A549 (cell line): ENCODE measurements at regions not wholly inside any gene's neighbourhood (a gene's known extent, or its start where the extent isn't known, plus 50 kb on each side); places are given as distances from the start of the nearest gene placed in this dataset.

ENCODE experiments used
- ATAC-seq, 2 experiments: fragments of 200-7000 bp in 1 of 2; fragments of >200 bp in 1 of 2; cut with Nextera tagmentation in 1 of 2; cut with Tn5 transposase in 1 of 2; 3 replicates each; pipeline versions ENCODE4 v1.8.0 to v1.9.1; 2018 to 2020; ENCODE audit warnings: mild to moderate bottlenecking in 1 of 2, moderate library complexity in 1 of 2
- CTCF ChIA-PET: fragments of 300-600 bp; sonication (Branson Sonifier 250); formaldehyde crosslinking; extraction: SDS; loops from one replicate; lab custom pipeline; 2021; ENCODE audit warnings: antibody characterized with exemption, inconsistent platforms; lab: Yijun Ruan, JAX
- POLR2A ChIA-PET: fragments of 350-600 bp; formaldehyde crosslinking; extraction: SDS; loops from one replicate; lab custom pipeline; 2021; ENCODE audit warnings: antibody characterized with exemption, inconsistent platforms; lab: Yijun Ruan, JAX
- DNase-seq, 2 experiments: peaks; one replicate each; pipeline versions ENCODE4 v3.0.0 to v3.0.0-alpha.2; 2011 to 2016; ENCODE audit warnings: low read depth in 1 of 2, low spot score in 1 of 2
- FAIRE-seq: peaks from 2 replicates; lab custom pipeline; 2011; peaks lifted over from hg19 to GRCh38; lab: Jason Lieb, UNC
- H3K27ac ChIP-seq, 2 experiments: fragments of >200 bp; sonication (Bioruptor Twin); formaldehyde crosslinking; 3 replicates each; pipeline ENCODE4 v1.5.1; 2016 to 2017
- H3K4me1 ChIP-seq: fragments of >200 bp; sonication (Bioruptor Twin); formaldehyde crosslinking; 3 replicates; pipeline ENCODE4 v1.6.1; 2016
- H3K4me2 ChIP-seq: fragments of >200 bp; sonication (Bioruptor Twin); formaldehyde crosslinking; 3 replicates; pipeline ENCODE4 v1.6.1; 2016
- H3K4me3 ChIP-seq: fragments of >200 bp; sonication (Bioruptor Twin); formaldehyde crosslinking; 3 replicates; pipeline ENCODE4 v1.5.1; 2016
- H3K9me3 ChIP-seq: fragments of >200 bp; sonication (Bioruptor Twin); formaldehyde crosslinking; 3 replicates; pipeline ENCODE4 v1.6.1; 2016
- CBX8 ChIP-seq: fragments of 200-600 bp; sonication (generic); IDR thresholded peaks from 2 replicates; pipeline ENCODE4 v1.6.1; 2016
- CEBPB ChIP-seq, 2 experiments: fragments of >200 bp in 1 of 2; sonication (Bioruptor Twin) in 1 of 2; formaldehyde crosslinking in 1 of 2; IDR thresholded peaks; 2 replicates each; pipeline ENCODE4 v1.6.1; 2012 to 2016
- CHD4 ChIP-seq: fragments of 200-600 bp; sonication (generic); IDR thresholded peaks from 2 replicates; pipeline ENCODE4 v1.6.1; 2016; ENCODE audit warnings: antibody characterized with exemption, mild to moderate bottlenecking, borderline replicate concordance
- EHMT2 ChIP-seq: fragments of 200-600 bp; sonication (generic); IDR thresholded peaks from 2 replicates; pipeline ENCODE4 v1.6.1; 2016; ENCODE audit warnings: antibody characterized with exemption, low read depth, mild to moderate bottlenecking, moderate library complexity
- EP300 ChIP-seq, 2 experiments: fragments of >200 bp; sonication (Bioruptor Twin); formaldehyde crosslinking; IDR thresholded peaks; 2 replicates in 1 of 2; 3 replicates in 1 of 2; pipeline ENCODE4 v1.6.1; 2016 to 2017
- ESRRA ChIP-seq: fragments of 150-350 bp; IDR thresholded peaks from 2 replicates; pipeline ENCODE4 v1.6.1; 2014; ENCODE audit warnings: mild to moderate bottlenecking, low read length, borderline replicate concordance
- FOSB ChIP-seq: fragments of 250-450 bp; sonication (Bioruptor Pico); IDR thresholded peaks from 2 replicates; pipeline ENCODE4 v1.5.0; 2020; ENCODE audit warnings: mild to moderate bottlenecking, moderate library complexity
- HEYL ChIP-seq: fragments of 250-450 bp; sonication (Bioruptor Pico); IDR thresholded peaks from 2 replicates; pipeline ENCODE4 v1.8.0; 2021; ENCODE audit warnings: mild to moderate bottlenecking, moderate library complexity
- JUN ChIP-seq, 2 experiments: fragments of >200 bp; sonication (Bioruptor Twin); formaldehyde crosslinking; IDR thresholded peaks; 2 replicates in 1 of 2; 3 replicates in 1 of 2; pipeline ENCODE4 v1.6.1; 2016 to 2017
- JUNB ChIP-seq: fragments of >200 bp; sonication (Bioruptor Twin); formaldehyde crosslinking; IDR thresholded peaks from 2 replicates; pipeline ENCODE4 v1.6.1; 2016
- MAZ ChIP-seq: fragments of 150-350 bp; IDR thresholded peaks from 2 replicates; pipeline ENCODE4 v1.6.1; 2014; ENCODE audit warnings: antibody characterized with exemption, low read depth, low read length, borderline replicate concordance
- NPAS2 ChIP-seq: fragments of 250-450 bp; sonication (Bioruptor Pico); IDR thresholded peaks from 2 replicates; pipeline ENCODE4 v1.8.0; 2022; ENCODE audit warnings: mild to moderate bottlenecking, moderate library complexity, borderline replicate concordance
- PHF8 ChIP-seq: fragments of 200-600 bp; sonication (generic); IDR thresholded peaks from 2 replicates; pipeline ENCODE4 v1.6.1; 2016; ENCODE audit warnings: low read depth, mild to moderate bottlenecking, antibody characterized with exemption, moderate library complexity, borderline replicate concordance
- POLR2A ChIP-seq: IDR thresholded peaks from 2 replicates; pipeline ENCODE4 v1.6.1; 2012; ENCODE audit warnings: mild to moderate bottlenecking, low read length
- RAD21 ChIP-seq, 2 experiments: fragments of >200 bp in 1 of 2; sonication (Bioruptor Twin) in 1 of 2; formaldehyde crosslinking in 1 of 2; IDR thresholded peaks in 1 of 2; conservative IDR thresholded peaks in 1 of 2; 2 replicates in 1 of 2; 3 replicates in 1 of 2; pipeline ENCODE4 v1.6.1; 2012 to 2018; ENCODE audit warnings: inconsistent platforms in 1 of 2
- RARB ChIP-seq: fragments of 250-450 bp; sonication (Bioruptor Pico); IDR thresholded peaks from 2 replicates; pipeline ENCODE4 v1.8.0; 2021; ENCODE audit warnings: mild to moderate bottlenecking, moderate library complexity
- RCOR1 ChIP-seq: fragments of 150-350 bp; IDR thresholded peaks from 2 replicates; pipeline ENCODE4 v1.6.1; 2014; ENCODE audit warnings: antibody characterized with exemption, low read length, low read depth
- RFX5 ChIP-seq: fragments of 450-650 bp; IDR thresholded peaks from 2 replicates; pipeline ENCODE4 v1.7.1; 2014; ENCODE audit warnings: antibody characterized with exemption, mild to moderate bottlenecking, moderate library complexity
- SMC3 ChIP-seq: fragments of >200 bp; sonication (Bioruptor Twin); formaldehyde crosslinking; IDR thresholded peaks from 3 replicates; pipeline ENCODE4 v1.6.1; 2018; ENCODE audit warnings: inconsistent platforms
- SREBF2 ChIP-seq: fragments of 450-650 bp; IDR thresholded peaks from 2 replicates; pipeline ENCODE4 v1.6.1; 2014; ENCODE audit warnings: mild to moderate bottlenecking, moderate library complexity
- TP53 ChIP-seq: fragments of 250-450 bp; sonication (Bioruptor Pico); IDR thresholded peaks from 2 replicates; pipeline ENCODE4 v1.5.0; 2021; ENCODE audit warnings: mild to moderate bottlenecking, moderate library complexity
- ZC3H11A ChIP-seq: fragments of 450-650 bp; IDR thresholded peaks from 2 replicates; pipeline ENCODE4 v1.6.1; 2014; ENCODE audit warnings: antibody characterized with exemption, mild to moderate bottlenecking
- ZFP36 ChIP-seq: fragments of 450-650 bp; IDR thresholded peaks from 2 replicates; pipeline ENCODE4 v1.6.1; 2014; ENCODE audit warnings: borderline replicate concordance; ENCODE audit not compliant: partially characterized antibody
- ZNF302 ChIP-seq: fragments of 250-450 bp; sonication (Bioruptor Pico); IDR thresholded peaks from 2 replicates; pipeline ENCODE4 v1.9.0; 2021; ENCODE audit warnings: inconsistent platforms, mild to moderate bottlenecking, moderate library complexity
- ZSCAN20 ChIP-seq: fragments of 250-450 bp; sonication (Bioruptor Pico); IDR thresholded peaks from 2 replicates; pipeline ENCODE4 v1.8.0; 2022; ENCODE audit warnings: mild to moderate bottlenecking, moderate library complexity
- WGBS: methylation state at CpG from one replicate; pipeline ENCODE4 v1.1.6; 2017; ENCODE audit errors: missing lambda C conversion rate; 5-methylcytosine and 5-hydroxymethylcytosine counted together
- TF ChIP-seq, protein P1 (sequence below): fragments of 150-350 bp; IDR thresholded peaks from 2 replicates; pipeline ENCODE4 v1.6.1; 2014; ENCODE audit warnings: low read depth, mild to moderate bottlenecking, low read length
- TF ChIP-seq, protein P2 (sequence below): fragments of >200 bp; sonication (Bioruptor Twin); formaldehyde crosslinking; IDR thresholded peaks from 2 replicates; pipeline ENCODE4 v1.6.1; 2016
- TF ChIP-seq, protein P3 (sequence below): fragments of 250-450 bp; sonication (Bioruptor Pico); IDR thresholded peaks from 2 replicates; pipeline ENCODE4 v1.5.0; 2020; ENCODE audit warnings: low read depth, mild to moderate bottlenecking, moderate library complexity
- TF ChIP-seq, protein P4 (sequence below): fragments of 450-650 bp; IDR thresholded peaks from 2 replicates; pipeline ENCODE4 v1.6.1; 2014; ENCODE audit warnings: antibody characterized with exemption
- TF ChIP-seq, protein P5 (sequence below): fragments of 250-450 bp; sonication (Bioruptor Pico); IDR thresholded peaks from 2 replicates; pipeline ENCODE4 v1.5.0; 2021; ENCODE audit warnings: mild to moderate bottlenecking, moderate library complexity, borderline replicate concordance

DNA sequence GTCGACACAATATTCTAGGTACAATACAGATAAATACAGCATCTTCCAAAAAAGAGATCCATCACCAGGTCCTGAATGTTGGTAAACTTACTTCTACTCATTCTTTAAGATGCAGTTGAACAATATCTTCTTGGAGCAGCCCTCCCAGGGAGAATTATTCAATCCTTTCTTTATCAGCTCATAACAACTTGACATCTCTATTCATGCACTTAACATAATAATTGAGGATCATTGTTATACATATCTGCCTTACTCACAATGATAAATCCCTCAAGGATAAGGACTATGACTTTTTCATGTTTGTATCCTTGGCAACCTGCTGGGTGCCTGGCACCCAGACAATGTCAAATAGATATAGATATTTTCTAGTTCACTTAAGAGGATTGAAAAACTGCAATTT lies 219.5 kb downstream of the POU4F1 start (continued):
- TF ChIP-seq, protein P1, sequence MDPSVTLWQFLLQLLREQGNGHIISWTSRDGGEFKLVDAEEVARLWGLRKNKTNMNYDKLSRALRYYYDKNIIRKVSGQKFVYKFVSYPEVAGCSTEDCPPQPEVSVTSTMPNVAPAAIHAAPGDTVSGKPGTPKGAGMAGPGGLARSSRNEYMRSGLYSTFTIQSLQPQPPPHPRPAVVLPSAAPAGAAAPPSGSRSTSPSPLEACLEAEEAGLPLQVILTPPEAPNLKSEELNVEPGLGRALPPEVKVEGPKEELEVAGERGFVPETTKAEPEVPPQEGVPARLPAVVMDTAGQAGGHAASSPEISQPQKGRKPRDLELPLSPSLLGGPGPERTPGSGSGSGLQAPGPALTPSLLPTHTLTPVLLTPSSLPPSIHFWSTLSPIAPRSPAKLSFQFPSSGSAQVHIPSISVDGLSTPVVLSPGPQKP, result no peak

DNA sequence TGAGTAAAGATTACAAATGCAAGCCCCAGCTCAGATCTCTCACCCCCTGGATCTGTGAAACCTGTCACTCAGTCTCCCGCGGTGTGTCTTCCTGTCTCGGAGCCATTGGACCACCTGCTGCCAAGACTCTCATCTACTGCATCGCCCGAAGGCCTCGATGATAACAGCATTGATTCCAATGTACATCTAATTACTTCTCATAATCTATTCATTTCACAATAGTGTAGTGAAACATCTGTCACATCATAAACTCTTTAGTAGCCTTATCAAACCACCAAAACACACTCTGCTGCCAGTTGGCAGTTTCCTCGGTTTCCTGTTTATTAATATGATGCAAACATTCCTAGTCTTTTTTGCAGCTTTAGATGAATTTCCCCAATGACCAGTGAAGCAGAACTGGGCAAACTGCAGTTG lies 220.3 kb downstream of the POU4F1 start:
- TF ChIP-seq ZC3H11A, result no peak
- TF ChIP-seq ESRRA, result no peak
- TF ChIP-seq RARB (CRISPR knock-in tag), result no peak
- no peak for TF ChIP-seq POLR2A
- no peak for TF ChIP-seq CEBPB (IDR thresholded peaks at IDR 0.05)
- TF ChIP-seq RAD21 (conservative IDR thresholded peaks at IDR 0.05 in 1 of 2, IDR thresholded peaks at IDR 0.05 in 1 of 2), result no peak
- TF ChIP-seq JUN (IDR thresholded peaks at IDR 0.05), result no peak
- no peak for TF ChIP-seq CHD4
- no peak overlapping the region for H3K27ac ChIP-seq
- no peak overlapping the region for H3K4me2 ChIP-seq
- ChIA-PET POLR2A (no interaction called here), CTCF (no interaction called here)
- DNase-seq (no peak), FAIRE-seq (no peak), ATAC-seq (no peak)
- H3K4me3 ChIP-seq, result no peak overlapping the region
- H3K9me3 ChIP-seq, result no peaks in the 10 kb centered on the region
- no peaks in the 10 kb centered on the region for H3K4me1 ChIP-seq
- WGBS, result 1% methylated on average over 7 of the region's 7 CpGs

DNA sequence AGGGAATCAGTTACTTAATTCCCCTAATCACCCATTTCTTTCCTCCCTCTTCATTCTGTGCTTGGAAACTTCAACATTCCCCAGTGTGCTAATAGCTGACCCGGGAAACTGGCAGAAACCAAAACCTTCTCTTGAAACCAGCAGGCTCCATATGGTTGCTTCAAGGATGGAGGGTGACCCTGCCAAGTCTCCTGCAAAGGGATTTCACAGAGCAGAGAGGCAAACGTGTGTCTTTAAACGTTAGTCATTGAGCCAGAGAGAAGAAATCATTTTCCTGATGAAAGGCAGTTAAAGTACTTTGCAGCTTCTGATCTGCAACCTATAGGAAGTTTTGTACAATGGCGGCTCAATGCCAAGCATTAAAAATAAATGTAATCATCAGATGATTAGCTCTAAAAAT lies 220.9 kb downstream of the POU4F1 start:
- FAIRE-seq, result no peak
- Histone ChIP-seq H3K4me2 (no peak overlapping the region), H3K9me3 (no peaks in the 10 kb centered on the region), H3K27ac (no peak overlapping the region), H3K4me3 (no peak overlapping the region), H3K4me1 (no peaks in the 10 kb centered on the region)
- TF ChIP-seq, protein P2, sequence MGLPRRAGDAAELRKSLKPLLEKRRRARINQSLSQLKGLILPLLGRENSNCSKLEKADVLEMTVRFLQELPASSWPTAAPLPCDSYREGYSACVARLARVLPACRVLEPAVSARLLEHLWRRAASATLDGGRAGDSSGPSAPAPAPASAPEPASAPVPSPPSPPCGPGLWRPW, result no peak
- TF ChIP-seq RARB (CRISPR knock-in tag), result no peak
- TF ChIP-seq, protein P3, sequence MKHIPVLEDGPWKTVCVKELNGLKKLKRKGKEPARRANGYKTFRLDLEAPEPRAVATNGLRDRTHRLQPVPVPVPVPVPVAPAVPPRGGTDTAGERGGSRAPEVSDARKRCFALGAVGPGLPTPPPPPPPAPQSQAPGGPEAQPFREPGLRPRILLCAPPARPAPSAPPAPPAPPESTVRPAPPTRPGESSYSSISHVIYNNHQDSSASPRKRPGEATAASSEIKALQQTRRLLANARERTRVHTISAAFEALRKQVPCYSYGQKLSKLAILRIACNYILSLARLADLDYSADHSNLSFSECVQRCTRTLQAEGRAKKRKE (CRISPR knock-in tag), result no peak
- TF ChIP-seq, protein P4, sequence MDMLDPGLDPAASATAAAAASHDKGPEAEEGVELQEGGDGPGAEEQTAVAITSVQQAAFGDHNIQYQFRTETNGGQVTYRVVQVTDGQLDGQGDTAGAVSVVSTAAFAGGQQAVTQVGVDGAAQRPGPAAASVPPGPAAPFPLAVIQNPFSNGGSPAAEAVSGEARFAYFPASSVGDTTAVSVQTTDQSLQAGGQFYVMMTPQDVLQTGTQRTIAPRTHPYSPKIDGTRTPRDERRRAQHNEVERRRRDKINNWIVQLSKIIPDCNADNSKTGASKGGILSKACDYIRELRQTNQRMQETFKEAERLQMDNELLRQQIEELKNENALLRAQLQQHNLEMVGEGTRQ, result no peak
- no peak for TF ChIP-seq JUNB
- TF ChIP-seq CBX8, result no peak
- no peak for TF ChIP-seq EP300 (IDR thresholded peaks at IDR 0.05)
- TF ChIP-seq TP53 (CRISPR knock-in tag), result no peak
- TF ChIP-seq SMC3, result no peak
- no peak for TF ChIP-seq RCOR1
- TF ChIP-seq RFX5, result no peak
- TF ChIP-seq ZNF302, result no peak
- no peak for TF ChIP-seq MAZ
- TF ChIP-seq HEYL, result no peak
- TF ChIP-seq EHMT2, result no peak
- no peak for DNase-seq
- POLR2A ChIA-PET, result no interaction called here
- 18% methylated on average over 4 of the region's 4 CpGs for WGBS
- CTCF ChIA-PET, result no interaction called here
- ATAC-seq, result no peak

DNA sequence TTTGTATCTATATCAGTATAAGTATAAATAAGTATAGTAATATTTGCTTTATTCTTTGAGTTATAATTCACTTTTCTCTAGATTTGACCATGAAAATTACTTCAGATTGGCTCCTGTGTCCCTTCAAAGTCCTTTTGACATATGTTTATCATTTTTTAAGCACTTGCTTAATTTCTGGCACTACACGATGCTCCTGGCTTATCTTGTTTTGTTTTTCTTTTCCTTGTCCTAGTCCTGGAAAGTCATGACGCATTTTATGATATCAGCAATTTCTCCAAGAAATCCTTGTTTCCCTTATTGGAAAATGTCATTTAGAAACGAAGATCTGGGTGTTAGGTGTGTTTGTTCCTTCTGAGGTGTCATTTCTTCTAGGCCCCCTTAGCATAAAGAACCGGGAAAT lies 226.5 kb downstream of the POU4F1 start:
- Histone ChIP-seq H3K4me1 (no peaks in the 10 kb centered on the region), H3K27ac (no peak overlapping the region), H3K9me3 (no peaks in the 10 kb centered on the region), H3K4me3 (no peak overlapping the region), H3K4me2 (no peak overlapping the region)
- FAIRE-seq (no peak), DNase-seq (no peak), ATAC-seq (no peak)
- WGBS, result 14% methylated on average over 4 of the region's 4 CpGs
- ChIA-PET CTCF (no interaction called here), POLR2A (no interaction called here)
- no peak for TF ChIP-seq PHF8
- no peak for TF ChIP-seq SREBF2
- no peak for TF ChIP-seq ZSCAN20 (CRISPR knock-in tag)
- TF ChIP-seq HEYL, result no peak
- TF ChIP-seq ZFP36, result no peak
- TF ChIP-seq ZC3H11A, result no peak
- no peak for TF ChIP-seq CHD4
- TF ChIP-seq, protein P2, result no peak
- no peak for TF ChIP-seq NPAS2 (CRISPR knock-in tag)
- TF ChIP-seq, protein P5, sequence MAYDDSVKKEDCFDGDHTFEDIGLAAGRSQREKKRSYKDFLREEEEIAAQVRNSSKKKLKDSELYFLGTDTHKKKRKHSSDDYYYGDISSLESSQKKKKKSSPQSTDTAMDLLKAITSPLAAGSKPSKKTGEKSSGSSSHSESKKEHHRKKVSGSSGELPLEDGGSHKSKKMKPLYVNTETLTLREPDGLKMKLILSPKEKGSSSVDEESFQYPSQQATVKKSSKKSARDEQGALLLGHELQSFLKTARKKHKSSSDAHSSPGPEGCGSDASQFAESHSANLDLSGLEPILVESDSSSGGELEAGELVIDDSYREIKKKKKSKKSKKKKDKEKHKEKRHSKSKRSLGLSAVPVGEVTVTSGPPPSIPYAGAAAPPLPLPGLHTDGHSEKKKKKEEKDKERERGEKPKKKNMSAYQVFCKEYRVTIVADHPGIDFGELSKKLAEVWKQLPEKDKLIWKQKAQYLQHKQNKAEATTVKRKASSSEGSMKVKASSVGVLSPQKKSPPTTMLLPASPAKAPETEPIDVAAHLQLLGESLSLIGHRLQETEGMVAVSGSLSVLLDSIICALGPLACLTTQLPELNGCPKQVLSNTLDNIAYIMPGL (CRISPR knock-in tag), result no peak
- no peak for TF ChIP-seq FOSB
